VCaP (cell line): ENCODE measurements at regions not wholly inside any gene's neighbourhood (a gene's known extent, or its start where the extent isn't known, plus 50 kb on each side); places are given as distances from the start of the nearest gene placed in this dataset.

Source experiments
- H3K27ac ChIP-seq: fragments of 450-650 bp; 2 replicates; pipeline ENCODE4 v1.5.1; 2017
- CTCF ChIP-seq: fragments of 450-650 bp; conservative IDR thresholded peaks from 2 replicates; pipeline ENCODE4 v1.5.1; 2017; ENCODE audit warnings: mild to moderate bottlenecking, moderate library complexity

- no peak overlapping the region for H3K27ac ChIP-seq
- no peak for TF ChIP-seq CTCF
These were observed 114.0 kb upstream of the APP start for GRCh38 chr21:26284531-26284930.

GRCh38 chr21:26282058-26282457, 111.5 kb upstream of the APP start:
- no peak for TF ChIP-seq CTCF

GRCh38 chr21:26281506-26281905, 110.9 kb upstream of the APP start:
- no peak for TF ChIP-seq CTCF
- no peak overlapping the region for H3K27ac ChIP-seq

More at GRCh38 chr21:26282058-26282457, 111.5 kb upstream of the APP start:
- no peak overlapping the region for H3K27ac ChIP-seq

- no peak overlapping the region for H3K27ac ChIP-seq
- TF ChIP-seq CTCF = no peak
These were observed 110.2 kb upstream of the APP start for GRCh38 chr21:26280775-26281174.

GRCh38 chr21:26280148-26280547, 109.6 kb upstream of the APP start:
- no peak for TF ChIP-seq CTCF
- no peak overlapping the region for H3K27ac ChIP-seq

GRCh38 chr21:26275801-26276200, 105.2 kb upstream of the APP start:
- no peak for TF ChIP-seq CTCF
- no peak overlapping the region for H3K27ac ChIP-seq

GRCh38 chr21:26273686-26274313, 103.2 kb upstream of the APP start:
- H3K27ac ChIP-seq = no peak overlapping the region
- TF ChIP-seq CTCF = no peak
